SKM-1 treated with dmso at 0.1 percent for 144 hours (cell line): ENCODE measurements at regions not wholly inside any gene's neighbourhood (a gene's known extent, or its start where the extent isn't known, plus 50 kb on each side); places are given as distances from the start of the nearest gene placed in this dataset.

Experiments
- DNase-seq: peaks from one replicate; lab custom pipeline; 2025; ENCODE audit not compliant: unreplicated experiment; lab: John Stamatoyannopoulos, UW

DNA sequence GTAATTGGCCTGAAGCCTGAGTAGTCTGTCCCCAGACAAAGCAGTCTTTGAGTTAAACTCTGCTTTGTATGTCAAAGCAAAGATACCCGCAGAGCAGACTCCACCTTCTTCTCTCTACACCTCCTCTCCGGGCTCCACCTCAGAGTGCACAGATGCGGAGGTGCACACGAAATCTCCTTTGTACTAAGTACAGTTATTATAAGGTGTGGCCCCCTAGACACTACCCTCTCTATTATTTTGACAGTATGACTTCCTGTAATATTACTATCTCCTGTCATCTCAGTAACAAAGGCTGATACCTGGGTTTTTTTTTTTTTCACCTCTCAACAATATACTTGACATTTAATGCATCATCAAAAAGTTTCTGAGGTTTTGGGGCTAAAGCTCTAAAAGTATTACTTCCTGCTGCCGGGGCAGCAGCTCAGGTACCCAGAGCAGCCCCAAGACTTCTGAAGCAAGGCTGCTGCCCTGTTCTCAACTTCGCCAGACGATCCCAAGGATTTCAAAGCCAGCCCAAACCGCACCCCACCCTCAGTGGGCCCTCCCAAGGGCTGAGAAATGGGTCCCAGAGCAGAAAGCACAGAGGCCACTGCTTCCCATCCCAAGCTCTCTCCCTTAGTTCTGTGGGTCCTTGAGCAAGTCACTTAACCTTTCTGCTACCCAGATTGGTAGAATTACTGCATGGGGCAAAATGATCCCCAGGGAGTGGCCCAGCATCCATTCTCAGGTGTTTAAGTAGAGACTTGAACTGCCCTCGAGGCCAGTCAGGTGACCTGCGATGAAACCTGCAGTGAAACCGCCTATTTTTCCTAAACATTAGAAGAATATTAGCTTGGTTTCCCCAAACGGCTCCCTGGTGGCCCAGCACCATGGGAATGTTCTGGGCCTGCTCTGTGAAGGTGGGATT is 180.6 kb downstream of the FOXO1 start:
- no peak for DNase-seq

- no peak for DNase-seq
Measured at GRCh38 chr13:40486518-40487163, 179.8 kb downstream of the FOXO1 start.

- no peak for DNase-seq
Measured at GRCh38 chr13:40488869-40489391, 177.5 kb downstream of the FOXO1 start.

DNA sequence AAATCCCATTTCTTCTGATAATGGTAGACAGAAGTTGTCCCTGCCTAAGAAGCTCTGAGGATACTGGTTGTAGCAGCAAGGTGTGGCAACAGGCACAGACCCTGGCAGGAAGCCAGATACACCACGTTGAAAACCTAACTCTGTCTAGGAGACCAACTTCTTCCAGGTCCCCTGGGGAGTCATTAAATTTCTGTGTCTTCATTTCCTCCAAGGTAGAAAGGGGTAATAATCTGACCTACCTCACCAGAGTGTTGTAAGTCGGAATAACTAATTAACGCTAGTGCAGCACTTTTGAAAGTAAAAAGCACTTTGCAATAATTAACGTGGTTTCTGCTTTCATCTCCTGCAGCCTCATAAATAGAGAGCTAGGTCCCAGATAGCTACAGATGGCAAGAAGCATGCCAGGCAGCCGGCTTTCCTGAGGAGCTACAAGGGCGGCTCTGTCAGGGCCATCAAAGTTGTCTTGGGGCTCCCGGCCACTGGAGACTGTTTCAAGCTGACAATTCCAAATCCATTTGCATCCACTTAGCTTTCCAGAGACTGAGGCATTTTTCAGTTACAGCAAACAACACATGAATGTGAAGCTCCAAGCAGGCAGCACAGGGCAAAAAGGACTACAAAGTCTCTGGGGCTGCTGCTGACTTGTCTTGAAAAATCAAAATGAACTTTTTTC is 176.2 kb downstream of the FOXO1 start:
- no peak for DNase-seq

DNA sequence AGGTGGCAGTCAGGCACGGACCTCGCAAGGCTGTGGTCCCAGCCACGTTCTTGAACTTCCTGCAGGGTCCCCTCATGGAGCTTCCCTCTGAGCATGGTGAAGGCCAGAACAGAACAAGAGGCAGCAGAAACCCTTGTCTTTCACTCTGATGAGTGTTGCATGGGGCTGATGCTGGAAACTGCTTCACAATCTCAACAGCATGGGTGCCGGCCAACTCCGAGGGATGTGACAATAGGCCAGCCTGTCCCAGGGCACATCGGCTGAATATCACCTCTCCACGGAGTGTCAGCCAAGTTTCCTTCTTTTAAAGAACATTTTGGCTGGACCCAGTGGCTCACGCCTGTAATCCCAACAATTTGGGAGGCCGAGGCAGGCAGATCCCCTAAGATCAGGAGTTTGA is 173.9 kb downstream of the FOXO1 start:
- no peak for DNase-seq

DNA sequence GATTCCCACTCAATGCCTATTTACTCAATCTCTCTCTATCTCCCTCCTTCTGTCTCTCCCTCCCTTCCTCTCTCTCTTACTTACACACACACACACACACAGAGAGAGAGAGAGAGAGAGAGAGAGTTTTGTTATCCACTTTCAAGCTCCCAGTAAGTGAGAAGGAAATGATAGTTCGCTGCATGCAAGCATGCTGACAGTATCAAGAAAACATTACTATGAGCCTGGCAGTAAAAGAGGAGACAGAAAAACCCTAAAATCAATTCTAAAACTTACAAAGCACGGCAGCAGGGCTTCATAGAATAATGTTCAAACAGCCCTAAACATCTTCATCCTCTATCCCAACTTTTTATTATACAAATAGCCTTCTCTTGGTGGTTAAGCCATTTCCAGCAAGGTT is 171.9 kb downstream of the FOXO1 start:
- DNase-seq = no peak

DNA sequence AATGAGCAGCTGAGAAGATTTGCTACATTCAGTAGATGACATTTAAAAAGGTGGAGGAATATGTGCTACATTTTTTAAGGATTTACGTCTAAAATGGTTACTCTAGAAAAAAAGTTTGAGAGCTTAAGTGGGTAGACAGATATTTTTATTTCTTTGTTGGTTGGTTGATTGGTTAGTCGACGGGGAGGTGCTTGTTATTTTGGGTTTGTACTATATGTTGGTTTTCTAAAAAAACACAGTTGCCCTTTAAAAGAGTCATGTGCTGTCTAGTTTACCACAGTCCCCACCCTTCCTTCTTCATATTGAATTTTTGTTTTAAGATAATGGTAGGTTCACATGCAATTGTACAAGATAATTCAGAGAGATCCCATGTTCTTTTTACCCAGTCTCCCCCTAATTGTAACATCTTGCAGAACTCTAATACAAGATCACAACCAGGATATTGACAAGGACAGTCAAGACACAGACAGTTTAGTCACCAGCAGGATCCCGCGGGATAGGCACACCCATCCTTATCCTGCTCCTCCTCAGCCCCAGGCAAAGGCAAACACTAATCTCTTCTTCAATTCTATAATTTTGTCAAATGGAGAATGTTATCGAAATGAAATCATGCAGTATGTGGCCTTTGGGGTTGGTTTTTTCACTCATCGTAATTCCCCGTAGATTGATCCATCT is 171.4 kb downstream of the FOXO1 start:
- no peak for DNase-seq

DNA sequence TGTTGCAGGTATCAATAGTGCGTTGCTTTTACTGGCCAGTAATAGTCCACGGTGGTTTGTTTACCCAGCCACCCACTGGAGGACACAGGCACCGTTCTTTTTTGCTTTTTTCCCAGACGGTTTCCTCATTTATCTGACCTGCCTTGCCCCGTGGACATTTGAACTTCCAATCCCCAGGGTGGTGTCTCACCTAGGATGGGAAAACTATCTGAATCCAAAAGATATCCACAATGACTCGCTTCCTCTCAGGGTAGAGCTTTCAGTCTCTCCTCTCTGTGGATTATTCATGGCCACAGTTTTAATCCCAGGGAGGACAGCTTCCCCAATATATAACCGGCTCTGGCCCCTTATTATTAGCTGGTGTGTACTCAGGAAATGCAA is 170.8 kb downstream of the FOXO1 start:
- no peak for DNase-seq

DNA sequence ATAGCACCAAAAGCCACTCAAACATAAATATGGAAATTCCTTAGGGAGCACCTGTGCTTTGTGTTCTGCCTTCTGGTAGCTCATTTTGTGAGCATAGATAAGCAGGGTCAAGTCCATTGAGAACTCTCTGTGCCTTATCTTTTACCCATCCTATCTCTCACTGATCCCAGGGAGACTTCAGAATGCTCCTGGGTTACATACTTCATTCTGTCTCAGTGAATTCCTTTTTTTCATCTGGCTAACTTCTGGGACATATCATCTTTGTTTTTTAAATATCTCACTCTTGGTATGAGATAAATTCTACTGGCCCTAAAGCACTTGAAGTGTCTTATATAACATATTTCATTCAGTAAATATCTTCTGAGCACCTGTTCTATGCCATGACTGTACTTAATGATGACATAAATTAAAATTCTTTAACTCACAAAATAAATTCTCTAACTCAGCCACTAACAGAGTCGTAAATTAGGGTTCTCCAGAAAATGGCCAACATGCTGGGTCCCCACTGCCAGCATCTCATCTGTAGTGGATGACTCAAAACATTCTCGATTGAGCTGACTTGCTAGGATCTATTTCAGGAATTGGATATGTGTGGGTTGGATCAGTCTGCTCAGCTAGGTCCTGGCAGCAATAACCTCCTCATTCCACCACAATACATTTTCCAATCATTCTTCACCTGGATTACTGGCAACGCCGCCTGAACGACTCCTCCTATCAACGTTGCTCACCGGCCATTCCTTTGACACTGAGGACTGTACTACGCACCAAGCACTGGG is 170.2 kb downstream of the FOXO1 start:
- no peak for DNase-seq

GRCh38 chr13:40498461-40498860 is 168.0 kb downstream of the FOXO1 start:
- no peak for DNase-seq

GRCh38 chr13:40502236-40502635 is 164.2 kb downstream of the FOXO1 start:
- no peak for DNase-seq

- DNase-seq = no peak
Measured at GRCh38 chr13:40503011-40503410, 163.4 kb downstream of the FOXO1 start.

- DNase-seq = no peak
Measured at GRCh38 chr13:40503966-40504591, 162.4 kb downstream of the FOXO1 start.

- DNase-seq = no peak
Measured at GRCh38 chr13:40504641-40505040, 161.8 kb downstream of the FOXO1 start.

GRCh38 chr13:40505196-40505595 is 161.2 kb downstream of the FOXO1 start:
- DNase-seq = no peak
